UCSD-AML1 (cell line): ENCODE measurements at regions not wholly inside any gene's neighbourhood (a gene's known extent, or its start where the extent isn't known, plus 50 kb on each side); places are given as distances from the start of the nearest gene placed in this dataset.

Source experiments
- DNase-seq: peaks from one replicate; lab custom pipeline; 2025; ENCODE audit not compliant: unreplicated experiment; lab: John Stamatoyannopoulos, UW

GRCh38 chr6:165922309-165922794 lies 245.3 kb downstream of the TBXT start:
- no peak for DNase-seq

GRCh38 chr6:165920896-165921671 lies 246.6 kb downstream of the TBXT start:
- DNase-seq = no peak

- no peak for DNase-seq
Observed at GRCh38 chr6:165917576-165917975, 250.1 kb downstream of the TBXT start.

- DNase-seq = no peak
Observed at GRCh38 chr6:165915022-165915770, 252.2 kb upstream of the PDE10A start.

- no peak for DNase-seq
Observed at GRCh38 chr6:165913676-165914570, 250.9 kb upstream of the PDE10A start.

GRCh38 chr6:165910184-165910966 lies 247.3 kb upstream of the PDE10A start:
- no peak for DNase-seq

GRCh38 chr6:165906736-165907135 lies 243.7 kb upstream of the PDE10A start:
- DNase-seq = no peak

GRCh38 chr6:165905744-165906143 lies 242.7 kb upstream of the PDE10A start:
- DNase-seq = no peak

GRCh38 chr6:165900970-165901369 lies 237.9 kb upstream of the PDE10A start:
- DNase-seq = no peak

GRCh38 chr6:165899611-165900010 lies 236.6 kb upstream of the PDE10A start:
- no peak for DNase-seq

- DNase-seq = no peak
Observed at GRCh38 chr6:165895421-165896165, 232.6 kb upstream of the PDE10A start.

GRCh38 chr6:165894171-165894825 lies 231.3 kb upstream of the PDE10A start:
- no peak for DNase-seq

- DNase-seq = no peak
Observed at GRCh38 chr6:165893431-165893830, 230.4 kb upstream of the PDE10A start.

GRCh38 chr6:165891320-165891719 lies 228.3 kb upstream of the PDE10A start:
- DNase-seq = no peak

- DNase-seq = no peak
Observed at GRCh38 chr6:165890404-165890735, 227.3 kb upstream of the PDE10A start.

- DNase-seq = no peak
Observed at GRCh38 chr6:165889636-165890403, 226.8 kb upstream of the PDE10A start.

- DNase-seq = no peak
Observed at GRCh38 chr6:165886169-165886568, 223.1 kb upstream of the PDE10A start.
